8988T (cell line): ENCODE measurements at regions not wholly inside any gene's neighbourhood (a gene's known extent, or its start where the extent isn't known, plus 50 kb on each side); places are given as distances from the start of the nearest gene placed in this dataset.
"Not testable (repeated sequence)": the region's sequence is repeated elsewhere in the genome, so short reads cannot be mapped to it uniquely, and the experiment has no call there.

Experiments used
- DNase-seq: peaks from one replicate; pipeline ENCODE4 v3.0.0; 2011

GRCh38 chr1:213418268-213419071 lies 367.4 kb downstream of the RPS6KC1 start:
- DNase-seq: no peak

GRCh38 chr1:213419401-213420030 lies 368.5 kb downstream of the RPS6KC1 start:
- no peak for DNase-seq

GRCh38 chr1:213421178-213421577 lies 370.1 kb downstream of the RPS6KC1 start:
- DNase-seq: not testable (repeated sequence)

- no peak for DNase-seq
These were observed 372.0 kb downstream of the RPS6KC1 start for GRCh38 chr1:213423041-213423440.

GRCh38 chr1:213423605-213424004 lies 372.6 kb downstream of the RPS6KC1 start:
- no peak for DNase-seq

GRCh38 chr1:213425376-213426030 lies 374.5 kb downstream of the RPS6KC1 start:
- no peak for DNase-seq

GRCh38 chr1:213429642-213430041 lies 378.6 kb downstream of the RPS6KC1 start:
- DNase-seq: no peak

- DNase-seq: no peak
These were observed 384.7 kb downstream of the RPS6KC1 start for GRCh38 chr1:213435715-213436114.

GRCh38 chr1:213438339-213438738 lies 387.3 kb downstream of the RPS6KC1 start:
- DNase-seq: no peak

GRCh38 chr1:213439703-213440102 lies 388.7 kb downstream of the RPS6KC1 start:
- no peak for DNase-seq

GRCh38 chr1:213440766-213441165 lies 389.7 kb downstream of the RPS6KC1 start:
- no peak for DNase-seq

GRCh38 chr1:213443415-213443814 lies 392.4 kb downstream of the RPS6KC1 start:
- DNase-seq: no peak

GRCh38 chr1:213444224-213444623 lies 393.2 kb downstream of the RPS6KC1 start:
- DNase-seq: no peak

- DNase-seq: no peak
These were observed 395.5 kb downstream of the RPS6KC1 start for GRCh38 chr1:213446496-213446895.

GRCh38 chr1:213448360-213448759 lies 397.3 kb downstream of the RPS6KC1 start:
- DNase-seq: no peak

- no peak for DNase-seq
These were observed 397.7 kb downstream of the RPS6KC1 start for GRCh38 chr1:213448776-213449175.

- no peak for DNase-seq
These were observed 401.5 kb downstream of the RPS6KC1 start for GRCh38 chr1:213452501-213452900.

GRCh38 chr1:213457186-213457585 lies 406.1 kb downstream of the RPS6KC1 start:
- DNase-seq: no peak

GRCh38 chr1:213457733-213458132 lies 406.7 kb downstream of the RPS6KC1 start:
- DNase-seq: no peak

GRCh38 chr1:213462374-213462773 lies 411.3 kb downstream of the RPS6KC1 start:
- not testable (repeated sequence) for DNase-seq

GRCh38 chr1:213464786-213465460 lies 413.9 kb downstream of the RPS6KC1 start:
- no peak for DNase-seq

- no peak for DNase-seq
These were observed 415.5 kb downstream of the RPS6KC1 start for GRCh38 chr1:213466541-213466940.

GRCh38 chr1:213474054-213474453 lies 423.0 kb downstream of the RPS6KC1 start:
- no peak for DNase-seq
